ENCODE measurements at regions not wholly inside any gene's neighbourhood (a gene's known extent, or its start where the extent isn't known, plus 50 kb on each side); places are given as distances from the start of the nearest gene placed in this dataset.
"Not testable (repeated sequence)": the region's sequence is repeated elsewhere in the genome, so short reads cannot be mapped to it uniquely, and the experiment has no call there.

DNA sequence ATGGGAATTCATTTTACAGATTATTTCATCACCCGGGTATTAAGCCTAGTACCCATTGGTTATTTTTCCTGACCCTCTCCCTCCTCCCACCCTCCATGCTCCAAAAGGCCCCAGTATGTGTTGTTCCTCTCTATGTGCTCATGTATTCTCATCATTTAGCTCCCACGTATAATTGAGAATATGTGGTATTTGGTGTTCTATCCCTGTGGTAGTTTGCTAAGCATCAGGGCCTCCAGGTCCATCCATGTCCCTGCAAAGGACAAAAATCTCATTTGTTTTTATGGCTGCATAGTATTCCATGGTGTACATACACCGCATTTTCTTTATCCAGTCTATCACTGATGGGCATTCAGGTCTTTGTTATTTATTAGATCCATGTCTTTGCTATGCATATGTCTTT, 894.1 kb upstream of the MIR17HG start:
- DNase-seq (ENCODE audit: low spot score) = no peak

- no peak for DNase-seq (ENCODE audit: low spot score)
Measured at GRCh38 chr13:90454002-90454636, 893.4 kb upstream of the MIR17HG start.

- no peak for DNase-seq (ENCODE audit: low spot score)
Measured at GRCh38 chr13:90455067-90455466, 892.4 kb upstream of the MIR17HG start.

DNA sequence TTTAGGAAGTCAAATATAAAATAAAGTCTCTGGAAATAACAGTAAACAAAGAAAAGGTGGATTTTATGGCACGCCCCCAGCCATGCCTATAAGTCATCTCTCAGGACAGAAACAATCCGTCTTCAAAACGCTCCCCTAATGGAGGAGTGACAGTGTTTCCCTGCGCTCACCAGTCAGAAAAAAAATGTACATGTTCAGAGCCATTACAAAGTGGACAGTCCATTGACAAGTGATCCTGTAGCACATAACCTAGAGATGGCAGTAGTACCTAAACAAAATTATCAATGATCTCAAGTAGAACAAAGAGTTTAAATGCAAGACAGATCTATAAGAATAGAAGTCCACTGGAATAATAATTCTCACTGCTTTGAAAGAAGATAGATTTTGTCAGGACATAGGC, 891.7 kb upstream of the MIR17HG start:
- DNase-seq (ENCODE audit: low spot score) = no peak

- no peak for DNase-seq (ENCODE audit: low spot score)
Measured at GRCh38 chr13:90461398-90461797, 886.1 kb upstream of the MIR17HG start.

DNA sequence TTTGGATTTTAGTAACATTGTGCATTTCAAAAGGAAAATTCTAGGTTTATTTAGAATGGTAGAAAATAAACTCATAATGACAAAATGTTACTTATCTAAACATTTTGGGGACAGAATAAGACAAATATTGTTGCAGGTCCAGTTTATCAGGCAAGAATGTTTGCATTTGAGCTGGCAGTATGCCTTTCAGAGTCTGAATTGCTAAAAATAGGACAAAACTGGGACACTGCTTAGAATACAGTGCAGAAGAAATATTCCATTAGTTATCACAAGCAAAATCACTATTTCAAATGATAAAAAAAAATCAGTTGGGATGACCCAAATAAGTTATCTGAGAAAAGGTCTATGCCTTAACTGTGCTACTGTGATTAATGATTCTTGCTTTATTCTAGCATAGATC, 870.3 kb upstream of the MIR17HG start:
- DNase-seq (ENCODE audit: low spot score) = no peak

GRCh38 chr13:90483906-90484305, 863.6 kb upstream of the MIR17HG start:
- DNase-seq (ENCODE audit: low spot score) = no peak

GRCh38 chr13:90485436-90485835, 862.1 kb upstream of the MIR17HG start:
- no peak for DNase-seq (ENCODE audit: low spot score)

DNA sequence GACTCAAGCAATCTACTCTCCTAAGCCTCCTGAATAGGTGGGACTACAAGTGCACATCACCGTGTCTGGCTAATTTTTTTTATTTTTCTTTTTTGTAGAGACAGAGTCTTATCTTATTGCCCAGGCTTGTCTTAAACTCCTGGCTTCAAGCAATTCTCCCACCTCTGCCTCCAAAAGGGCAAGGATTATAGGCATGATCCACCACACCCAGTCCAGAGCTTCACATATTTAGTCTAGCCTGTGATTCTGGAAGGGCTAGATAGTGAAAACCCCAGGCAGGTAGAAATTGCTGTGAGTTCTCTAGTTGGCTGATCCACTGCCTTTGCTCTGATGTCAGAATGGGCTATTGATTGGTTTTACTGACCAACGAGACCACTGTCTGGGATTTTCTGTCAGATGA, 854.6 kb upstream of the MIR17HG start:
- DNase-seq (ENCODE audit: low spot score) = no peak

- no peak for DNase-seq (ENCODE audit: low spot score)
Measured at GRCh38 chr13:90493667-90494066, 853.8 kb upstream of the MIR17HG start.

DNA sequence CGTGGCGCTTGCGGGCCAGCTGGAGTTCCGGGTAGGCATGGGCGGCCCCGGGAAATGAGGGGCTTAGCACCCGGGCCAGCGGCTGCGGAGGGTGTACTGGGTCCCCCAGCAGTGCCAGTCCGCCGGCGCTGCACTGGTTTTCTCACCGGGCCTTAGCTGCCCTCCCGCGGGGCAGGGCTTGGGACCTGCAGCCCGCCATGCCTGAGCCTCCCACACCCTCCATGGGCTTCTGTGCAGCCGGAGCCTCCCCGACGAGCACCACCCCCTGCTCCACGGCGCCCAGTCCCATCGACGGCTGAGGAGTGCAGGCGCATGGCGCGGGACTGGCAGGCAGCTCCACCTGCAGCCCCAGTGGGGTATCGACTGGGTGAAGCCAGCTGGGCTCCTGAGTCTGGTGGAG, 852.6 kb upstream of the MIR17HG start:
- not testable (repeated sequence) for DNase-seq (ENCODE audit: low spot score)

DNA sequence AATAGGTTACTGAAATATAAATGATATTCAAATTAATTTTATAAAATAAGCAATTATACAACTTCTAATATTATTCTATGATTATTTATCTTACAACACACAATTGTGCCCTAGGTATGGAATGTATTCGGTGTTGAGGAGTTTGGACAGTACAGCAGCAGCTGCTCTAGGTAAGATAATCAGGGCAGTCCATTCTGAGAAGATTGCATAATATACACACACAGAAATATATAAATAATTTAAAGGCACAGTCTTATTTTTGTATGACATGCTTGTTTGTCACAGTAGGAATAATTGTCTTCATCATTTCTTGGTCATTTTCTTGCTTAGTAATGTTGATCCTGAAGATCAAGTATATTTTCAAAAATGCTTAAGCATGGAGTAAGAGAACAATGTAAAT, 849.4 kb upstream of the MIR17HG start:
- no peak for DNase-seq (ENCODE audit: low spot score)

DNA sequence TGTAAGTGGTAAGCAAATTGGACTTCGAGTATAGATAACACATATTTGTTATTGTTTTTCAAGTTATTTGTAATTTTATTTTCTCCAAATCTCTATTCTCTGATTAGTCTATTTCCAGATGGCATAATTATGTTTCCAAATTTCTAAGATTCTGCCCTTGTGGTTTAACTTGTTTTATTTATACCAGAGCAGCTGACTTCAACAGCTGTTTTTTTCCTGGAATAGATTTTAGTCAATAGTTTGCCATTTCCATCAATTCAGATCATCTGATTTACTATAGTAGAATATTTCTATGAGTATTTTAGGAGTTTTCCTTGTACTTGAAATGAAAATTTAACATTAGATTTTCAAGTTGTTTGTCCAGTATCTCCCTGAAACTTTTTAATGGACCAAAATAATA, 848.7 kb upstream of the MIR17HG start:
- no peak for DNase-seq (ENCODE audit: low spot score)

GRCh38 chr13:90500569-90500968, 846.9 kb upstream of the MIR17HG start:
- DNase-seq (ENCODE audit: low spot score) = no peak

GRCh38 chr13:90502153-90502552, 845.3 kb upstream of the MIR17HG start:
- peak; percentile 58 for DNase-seq (ENCODE audit: low spot score)

- no peak for DNase-seq (ENCODE audit: low spot score)
Measured at GRCh38 chr13:90502762-90503161, 844.7 kb upstream of the MIR17HG start.

GRCh38 chr13:90510319-90510718, 837.2 kb upstream of the MIR17HG start:
- no peak for DNase-seq (ENCODE audit: low spot score)

DNA sequence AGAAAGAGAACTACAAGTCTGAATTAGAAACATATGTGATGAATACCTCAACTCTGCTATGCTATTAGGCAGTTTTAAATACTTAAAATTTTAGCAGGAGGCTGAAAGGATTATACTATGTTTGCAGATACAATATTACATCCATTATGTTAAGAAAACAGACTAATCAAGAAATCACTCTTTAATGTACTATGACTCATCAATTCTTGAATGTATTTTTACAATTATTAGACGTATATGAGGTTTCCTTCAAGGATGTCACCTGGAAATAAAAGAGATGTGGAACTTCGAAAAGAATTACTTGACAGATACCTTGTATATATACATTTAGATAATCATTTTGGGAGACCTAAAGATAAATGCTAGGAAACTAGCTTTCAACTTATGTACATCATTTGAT, 835.6 kb upstream of the MIR17HG start:
- DNase-seq (ENCODE audit: low spot score) = no peak

- DNase-seq (ENCODE audit: low spot score) = not testable (repeated sequence)
Measured at GRCh38 chr13:90514712-90515111, 832.8 kb upstream of the MIR17HG start.

DNA sequence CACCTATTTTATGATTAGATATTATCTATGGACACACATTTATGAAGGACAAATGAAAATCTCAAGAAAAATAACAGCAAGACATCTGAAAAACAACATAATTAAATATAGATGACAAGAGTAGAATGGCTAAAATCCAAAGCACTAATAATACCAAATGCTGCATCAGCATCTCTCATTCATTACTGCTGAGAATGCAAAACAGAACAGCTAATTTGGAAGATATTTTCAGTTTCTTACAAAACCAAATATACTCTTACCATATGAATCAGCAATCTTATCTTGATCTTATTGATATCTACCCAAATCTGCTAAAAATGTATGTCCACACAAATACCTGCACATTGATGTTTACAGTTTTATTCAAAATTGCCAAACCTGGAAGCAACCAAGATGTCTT, 829.1 kb upstream of the MIR17HG start:
- DNase-seq (ENCODE audit: low spot score) = no peak

GRCh38 chr13:90519157-90519556, 828.3 kb upstream of the MIR17HG start:
- DNase-seq (ENCODE audit: low spot score) = no peak

DNA sequence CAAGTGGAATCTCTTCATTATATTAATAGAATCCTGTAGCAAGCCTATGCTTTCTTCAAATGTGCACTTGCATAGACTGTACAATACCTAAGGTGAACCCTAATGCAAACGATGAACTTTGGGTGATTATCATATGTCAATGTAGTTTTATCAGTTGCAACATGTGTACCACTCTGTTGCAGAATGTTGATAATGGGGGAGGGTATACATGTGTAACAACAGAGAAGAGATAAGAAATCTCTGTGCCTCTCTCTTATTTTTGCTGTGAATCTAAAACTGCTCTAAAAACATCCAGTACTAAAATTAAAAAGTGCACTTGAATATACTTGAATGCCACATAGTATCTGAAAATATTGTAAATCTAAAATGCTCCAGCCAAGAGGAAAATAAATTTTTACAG, 820.8 kb upstream of the MIR17HG start:
- DNase-seq (ENCODE audit: low spot score) = no peak

DNA sequence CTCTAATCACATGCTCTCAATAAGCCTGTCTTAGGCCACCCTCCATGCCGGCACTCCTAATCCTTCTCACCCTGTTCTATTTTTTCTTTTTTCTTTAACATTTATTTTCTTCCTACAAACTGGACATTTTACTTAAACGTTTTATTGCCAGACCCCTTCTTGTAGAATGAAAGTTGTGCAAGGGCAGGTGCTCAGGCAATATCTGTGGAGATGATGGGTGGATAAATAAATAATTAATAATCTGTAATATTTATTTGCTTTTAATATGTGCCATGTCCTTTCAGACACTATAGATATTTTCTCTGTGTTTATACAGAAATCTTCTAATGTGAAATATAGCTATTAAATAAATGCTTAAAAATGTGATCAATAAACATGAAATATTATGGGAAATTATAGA, 815.7 kb upstream of the MIR17HG start:
- no peak for DNase-seq (ENCODE audit: low spot score)

DNA sequence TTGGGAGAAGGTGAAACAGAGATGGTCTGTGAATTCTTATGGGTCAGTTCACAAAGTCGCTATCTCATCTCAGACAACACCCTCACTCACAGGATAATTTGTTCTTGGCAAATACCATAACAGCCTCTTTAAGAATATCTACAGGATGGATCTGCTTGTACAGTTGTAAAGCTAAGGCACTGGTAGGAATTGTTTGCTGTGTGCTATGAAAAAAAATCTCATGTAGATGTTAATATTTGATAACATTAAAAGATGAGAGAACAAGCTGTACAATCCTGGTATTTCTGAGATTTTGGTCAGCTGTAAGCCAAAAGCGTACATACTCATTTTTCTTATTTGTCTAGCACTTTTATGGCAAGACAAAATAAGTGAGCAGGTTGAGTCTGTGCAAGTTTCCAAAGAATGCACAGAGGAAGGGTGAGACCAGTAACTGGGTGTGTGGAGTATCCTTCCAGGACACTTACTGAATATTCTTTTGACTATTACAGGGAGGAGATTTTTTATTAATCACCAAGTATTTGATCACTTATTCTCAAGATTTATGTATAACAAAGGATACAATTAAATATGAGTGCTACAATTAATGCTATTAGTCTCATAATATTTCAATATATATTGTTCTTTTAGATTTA, 814.5 kb upstream of the MIR17HG start:
- DNase-seq (ENCODE audit: low spot score) = no peak
